ENCODE measurements at regions not wholly inside any gene's neighbourhood (a gene's known extent, or its start where the extent isn't known, plus 50 kb on each side); places are given as distances from the start of the nearest gene placed in this dataset.

- no peak for DNase-seq (ENCODE audit: low read depth)
Observed at GRCh38 chr9:81191222-81191621, 498.1 kb downstream of the TLE1 start.

GRCh38 chr9:81190659-81191058 lies 498.7 kb downstream of the TLE1 start:
- DNase-seq (ENCODE audit: low read depth): no peak

GRCh38 chr9:81183761-81184160 lies 505.6 kb downstream of the TLE1 start:
- no peak for DNase-seq (ENCODE audit: low read depth)

GRCh38 chr9:81182431-81182830 lies 506.9 kb downstream of the TLE1 start:
- no peak for DNase-seq (ENCODE audit: low read depth)

GRCh38 chr9:81174023-81174422 lies 515.3 kb downstream of the TLE1 start:
- no peak for DNase-seq (ENCODE audit: low read depth)

- no peak for DNase-seq (ENCODE audit: low read depth)
Observed at GRCh38 chr9:81171689-81172088, 517.7 kb downstream of the TLE1 start.

GRCh38 chr9:81162361-81162760 lies 527.0 kb downstream of the TLE1 start:
- no peak for DNase-seq (ENCODE audit: low read depth)

GRCh38 chr9:81156381-81156780 lies 533.0 kb downstream of the TLE1 start:
- no peak for DNase-seq (ENCODE audit: low read depth)

- DNase-seq (ENCODE audit: low read depth): no peak
Observed at GRCh38 chr9:81150016-81150625, 539.2 kb downstream of the TLE1 start.

- no peak for DNase-seq (ENCODE audit: low read depth)
Observed at GRCh38 chr9:81146684-81147337, 542.5 kb downstream of the TLE1 start.

GRCh38 chr9:81146241-81146640 lies 543.1 kb downstream of the TLE1 start:
- no peak for DNase-seq (ENCODE audit: low read depth)

- DNase-seq (ENCODE audit: low read depth): no peak
Observed at GRCh38 chr9:81145331-81145963, 543.9 kb downstream of the TLE1 start.

GRCh38 chr9:81141961-81142360 lies 547.4 kb downstream of the TLE1 start:
- no peak for DNase-seq (ENCODE audit: low read depth)

GRCh38 chr9:81137976-81138568 lies 551.3 kb downstream of the TLE1 start:
- no peak for DNase-seq (ENCODE audit: low read depth)

- no peak for DNase-seq (ENCODE audit: low read depth)
Observed at GRCh38 chr9:81132796-81133195, 556.6 kb downstream of the TLE1 start.

- DNase-seq (ENCODE audit: low read depth): no peak
Observed at GRCh38 chr9:81132318-81132717, 557.0 kb downstream of the TLE1 start.

- no peak for DNase-seq (ENCODE audit: low read depth)
Observed at GRCh38 chr9:81128701-81129100, 560.6 kb downstream of the TLE1 start.

- no peak for DNase-seq (ENCODE audit: low read depth)
Observed at GRCh38 chr9:81125446-81126092, 563.8 kb downstream of the TLE1 start.

GRCh38 chr9:81123526-81123925 lies 565.8 kb downstream of the TLE1 start:
- no peak for DNase-seq (ENCODE audit: low read depth)

GRCh38 chr9:81122749-81123148 lies 566.6 kb downstream of the TLE1 start:
- DNase-seq (ENCODE audit: low read depth): no peak

- no peak for DNase-seq (ENCODE audit: low read depth)
Observed at GRCh38 chr9:81119591-81119990, 569.8 kb downstream of the TLE1 start.

GRCh38 chr9:81118416-81118815 lies 570.9 kb downstream of the TLE1 start:
- no peak for DNase-seq (ENCODE audit: low read depth)

All from stimulated activated CD8-positive, alpha-beta memory T cell treated with anti-CD3 and anti-CD28 coated beads, Interleukin-15, amount 100 ng/mL, for 1 hour (primary cell).